Mesendoderm (in vitro differentiated cells): ENCODE measurements at regions not wholly inside any gene's neighbourhood (a gene's known extent, or its start where the extent isn't known, plus 50 kb on each side); places are given as distances from the start of the nearest gene placed in this dataset.

Experiments
- DNase-seq: peaks from one replicate; pipeline ENCODE4 v3.0.0; 2013
- H2AK5ac ChIP-seq: 2 replicates; pipeline ENCODE4 v1.6.1; 2013; ENCODE audit warnings: low read length, inconsistent platforms
- H2BK120ac ChIP-seq: 2 replicates; pipeline ENCODE4 v1.6.1; 2013; ENCODE audit warnings: low read depth, mild to moderate bottlenecking, low read length, moderate library complexity, mixed read lengths
- H2BK15ac ChIP-seq: replicated peaks from 2 replicates; pipeline ENCODE4 v1.6.1; 2013; ENCODE audit warnings: low read depth, mild to moderate bottlenecking, moderate library complexity
- H2BK5ac ChIP-seq: 2 replicates; pipeline ENCODE4 v1.6.1; 2013; ENCODE audit warnings: low read length, inconsistent platforms
- H3K18ac ChIP-seq: 2 replicates; pipeline ENCODE4 v1.6.1; 2013; ENCODE audit warnings: mild to moderate bottlenecking, low read length, mixed read lengths
- H3K23ac ChIP-seq: one replicate; pipeline ENCODE4 v1.6.1; 2013; ENCODE audit warnings: low read length
- H3K27ac ChIP-seq: 2 replicates; pipeline ENCODE4 v1.5.1; 2013; ENCODE audit warnings: low read depth, mild to moderate bottlenecking, inconsistent platforms, low read length, moderate library complexity
- H3K27me3 ChIP-seq: 2 replicates; pipeline ENCODE4 v1.6.1; 2013; ENCODE audit warnings: low read length, control low read depth, mild to moderate bottlenecking, inconsistent platforms; ENCODE audit not compliant: insufficient read depth, poor library complexity
- H3K36me3 ChIP-seq: 2 replicates; pipeline ENCODE4 v1.6.1; 2013; ENCODE audit warnings: low read length, inconsistent platforms; ENCODE audit not compliant: control insufficient read depth, insufficient read depth
- H3K4ac ChIP-seq: one replicate; pipeline ENCODE4 v1.6.1; 2013; ENCODE audit warnings: low read depth, mild to moderate bottlenecking, low read length, moderate library complexity
- H3K4me1 ChIP-seq: 2 replicates; pipeline ENCODE4 v1.6.1; 2013; ENCODE audit warnings: low read depth, low read length, inconsistent platforms; ENCODE audit not compliant: control insufficient read depth
- H3K4me2 ChIP-seq: 2 replicates; pipeline ENCODE4 v1.6.1; 2013; ENCODE audit warnings: low read length
- H3K4me3 ChIP-seq: 2 replicates; pipeline ENCODE4 v1.5.1; 2013; ENCODE audit warnings: mild to moderate bottlenecking, low read length
- H3K56ac ChIP-seq: one replicate; pipeline ENCODE4 v1.6.1; 2013; ENCODE audit warnings: low read length
- H3K79me1 ChIP-seq: 2 replicates; pipeline ENCODE4 v1.6.1; 2013; ENCODE audit warnings: low read length, inconsistent platforms
- H3K79me2 ChIP-seq: 2 replicates; pipeline ENCODE4 v1.6.1; 2013; ENCODE audit warnings: mild to moderate bottlenecking, low read length; ENCODE audit not compliant: control insufficient read depth, insufficient read depth
- H3K9ac ChIP-seq: 2 replicates; pipeline ENCODE4 v1.6.1; 2013; ENCODE audit warnings: low read length, inconsistent platforms
- H4K5ac ChIP-seq: one replicate; pipeline ENCODE4 v1.6.1; 2013; ENCODE audit warnings: low read length
- H4K8ac ChIP-seq: one replicate; pipeline ENCODE4 v1.6.1; 2013; ENCODE audit warnings: low read depth, mild to moderate bottlenecking, control low read depth, low read length, moderate library complexity
- WGBS: extraction: QIAGEN DNeasy Blood & Tissue Kit; methylation state at CpG from one replicate; pipeline ENCODE4 v1.1.7; 2013; ENCODE audit warnings: low lambda C conversion rate, missing lambda C conversion rate; ENCODE audit not compliant: insufficient coverage; ENCODE audit errors: extremely low coverage; 5-methylcytosine and 5-hydroxymethylcytosine counted together

DNA sequence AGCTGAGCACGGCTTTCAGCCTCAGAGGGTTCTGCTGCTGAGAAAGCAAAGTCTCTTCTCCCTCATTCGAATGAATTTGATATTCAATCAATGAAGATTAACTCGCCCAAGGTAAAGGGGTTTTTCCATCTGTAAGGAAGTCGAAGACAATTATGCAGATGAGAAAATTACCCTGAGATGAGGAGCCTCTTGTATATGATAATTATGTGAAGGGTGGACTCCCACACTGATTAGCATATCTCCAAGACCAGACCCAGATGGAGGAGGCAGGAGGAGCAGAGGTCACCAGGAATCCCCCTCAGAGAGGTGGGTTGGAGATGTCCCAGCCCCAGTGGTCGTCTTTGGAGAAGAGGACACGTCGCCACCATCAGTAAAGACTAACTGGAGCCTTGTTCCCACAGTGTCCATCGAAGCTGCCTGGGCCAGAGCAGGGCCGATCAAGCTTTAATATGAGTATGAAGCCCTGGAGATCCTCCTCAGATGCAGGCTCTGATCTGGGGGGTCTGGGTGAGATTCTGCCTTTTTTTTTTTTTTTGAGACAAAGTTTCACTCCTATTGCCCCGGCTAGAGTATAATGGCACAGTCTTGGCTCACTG lies 61.5 kb upstream of the LHX1 start:
- no CpG with 5 or more reads among the region's 10 CpGs for WGBS
- Histone ChIP-seq H3K4me3 (no peak overlapping the region), H2BK120ac (no peak overlapping the region), H4K5ac (no peak overlapping the region), H2BK5ac (no peak overlapping the region), H3K18ac (no peak overlapping the region), H3K27me3 (no peaks in the 10 kb centered on the region), H3K4ac (no peak overlapping the region), H3K79me1 (no peaks in the 10 kb centered on the region), H3K4me1 (peaks cover 3% of the 10 kb centered on the region), H3K9ac (no peak overlapping the region), H3K36me3 (no peaks in the 10 kb centered on the region), H3K4me2 (no peak overlapping the region), H3K56ac (peak overlapping the region; percentile 54), H3K23ac (no peak overlapping the region), H3K79me2 (no peaks in the 10 kb centered on the region), H4K8ac (no peak overlapping the region), H2AK5ac (no peak overlapping the region), H3K27ac (no peak overlapping the region), H2BK15ac (no peak overlapping the region)
- no peak for DNase-seq

DNA sequence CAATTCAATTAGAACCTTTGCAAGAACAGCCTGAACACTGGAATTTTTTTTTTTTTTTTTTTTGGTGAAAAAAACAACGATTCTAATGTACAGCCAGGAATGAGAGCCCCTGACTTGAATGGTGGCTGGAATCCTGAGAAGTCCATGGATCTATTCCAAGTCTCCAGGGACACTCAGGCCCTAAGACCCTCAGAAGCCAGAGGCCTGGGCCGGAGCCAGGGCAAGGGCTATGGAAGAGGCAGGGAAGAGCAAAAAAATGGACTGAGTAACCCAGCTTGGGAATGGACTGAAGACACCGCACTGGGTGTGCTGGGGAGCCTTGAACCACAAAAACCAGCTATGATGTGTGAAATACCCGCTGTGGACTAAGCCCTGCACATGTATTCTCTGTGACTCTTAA lies 60.3 kb upstream of the LHX1 start:
- H3K4me3 ChIP-seq = no peak overlapping the region
- H3K36me3 ChIP-seq = no peaks in the 10 kb centered on the region
- H3K79me2 ChIP-seq = no peaks in the 10 kb centered on the region
- no peak overlapping the region for H3K27ac ChIP-seq
- peaks cover 3% of the 10 kb centered on the region for H3K4me1 ChIP-seq
- H2BK15ac ChIP-seq = no peak overlapping the region
- no peak overlapping the region for H4K8ac ChIP-seq
- no peaks in the 10 kb centered on the region for H3K27me3 ChIP-seq
- no peak overlapping the region for H2BK5ac ChIP-seq
- WGBS = no CpG with 5 or more reads among the region's 4 CpGs
- no peak overlapping the region for H3K4me2 ChIP-seq
- H4K5ac ChIP-seq = no peak overlapping the region
- H3K4ac ChIP-seq = no peak overlapping the region
- H3K23ac ChIP-seq = no peak overlapping the region
- no peaks in the 10 kb centered on the region for H3K79me1 ChIP-seq
- no peak overlapping the region for H2BK120ac ChIP-seq
- no peak overlapping the region for H3K56ac ChIP-seq
- H3K9ac ChIP-seq = no peak overlapping the region
- no peak for DNase-seq
- no peak overlapping the region for H3K18ac ChIP-seq
- H2AK5ac ChIP-seq = no peak overlapping the region

GRCh38 chr17:36877771-36878170 lies 59.5 kb upstream of the LHX1 start:
- H4K8ac ChIP-seq = no peak overlapping the region
- H3K79me1 ChIP-seq = no peaks in the 10 kb centered on the region
- H3K36me3 ChIP-seq = no peaks in the 10 kb centered on the region
- no peak overlapping the region for H3K9ac ChIP-seq
- WGBS = no CpG with 5 or more reads among the region's 4 CpGs
- peaks cover 3% of the 10 kb centered on the region for H3K4me1 ChIP-seq
- H3K56ac ChIP-seq = no peak overlapping the region
- no peak overlapping the region for H2BK5ac ChIP-seq
- H3K4me3 ChIP-seq = no peak overlapping the region
- no peak overlapping the region for H4K5ac ChIP-seq
- no peak overlapping the region for H2BK120ac ChIP-seq
- H3K79me2 ChIP-seq = no peaks in the 10 kb centered on the region
- no peak for DNase-seq
- no peak overlapping the region for H3K4me2 ChIP-seq
- H2BK15ac ChIP-seq = no peak overlapping the region
- no peak overlapping the region for H3K23ac ChIP-seq
- no peak overlapping the region for H3K27ac ChIP-seq
- H2AK5ac ChIP-seq = peak overlapping the region; percentile 39
- H3K18ac ChIP-seq = no peak overlapping the region
- no peaks in the 10 kb centered on the region for H3K27me3 ChIP-seq
- no peak overlapping the region for H3K4ac ChIP-seq

- Histone ChIP-seq H3K56ac (no peak overlapping the region), H4K8ac (no peak overlapping the region), H2BK120ac (no peak overlapping the region), H3K4ac (no peak overlapping the region), H3K9ac (no peak overlapping the region), H2AK5ac (peak overlapping the region; percentile 39), H3K18ac (no peak overlapping the region), H4K5ac (no peak overlapping the region), H3K4me1 (peaks cover 3% of the 10 kb centered on the region), H3K36me3 (no peaks in the 10 kb centered on the region), H3K27ac (no peak overlapping the region), H3K79me1 (no peaks in the 10 kb centered on the region), H3K4me3 (no peak overlapping the region), H2BK15ac (no peak overlapping the region), H3K27me3 (no peaks in the 10 kb centered on the region), H2BK5ac (no peak overlapping the region), H3K23ac (no peak overlapping the region), H3K79me2 (no peaks in the 10 kb centered on the region), H3K4me2 (no peak overlapping the region)
- WGBS = no CpG with 5 or more reads among the region's 4 CpGs
- no peak for DNase-seq
Measured at GRCh38 chr17:36878216-36878615, 59.1 kb upstream of the LHX1 start.

DNA sequence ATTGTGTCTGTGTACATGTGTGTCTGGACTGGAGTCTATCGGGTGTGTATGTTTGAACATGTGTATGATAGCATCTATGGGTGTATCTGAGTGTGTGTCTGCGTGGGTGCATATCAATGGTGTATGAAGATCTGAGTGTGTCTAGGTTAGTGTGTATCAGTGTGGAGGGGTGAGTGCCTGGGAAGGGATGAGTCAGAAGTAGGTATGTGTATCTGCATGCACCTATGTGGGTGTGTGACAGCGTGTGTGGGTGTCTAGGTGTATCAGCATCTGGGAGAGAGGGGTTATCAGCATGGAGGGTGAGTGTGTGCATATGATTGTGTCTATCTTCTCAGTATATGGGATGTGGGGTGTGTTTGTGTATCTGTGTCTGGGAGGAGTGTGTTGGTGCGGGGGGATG lies 58.2 kb upstream of the LHX1 start:
- Histone ChIP-seq H3K18ac (no peak overlapping the region), H3K23ac (no peak overlapping the region), H3K4me3 (no peak overlapping the region), H3K4me2 (no peak overlapping the region), H3K27ac (no peak overlapping the region), H2BK120ac (no peak overlapping the region), H3K79me2 (no peaks in the 10 kb centered on the region), H4K5ac (no peak overlapping the region), H2BK15ac (no peak overlapping the region), H2BK5ac (peak overlapping the region; percentile 43), H3K4me1 (peaks cover 3% of the 10 kb centered on the region), H3K36me3 (no peaks in the 10 kb centered on the region), H2AK5ac (peak overlapping the region; percentile 91), H3K4ac (no peak overlapping the region), H3K56ac (peak overlapping the region; percentile 76), H4K8ac (no peak overlapping the region), H3K79me1 (no peaks in the 10 kb centered on the region), H3K27me3 (no peaks in the 10 kb centered on the region), H3K9ac (no peak overlapping the region)
- no CpG with 5 or more reads among the region's 4 CpGs for WGBS
- DNase-seq = no peak

DNA sequence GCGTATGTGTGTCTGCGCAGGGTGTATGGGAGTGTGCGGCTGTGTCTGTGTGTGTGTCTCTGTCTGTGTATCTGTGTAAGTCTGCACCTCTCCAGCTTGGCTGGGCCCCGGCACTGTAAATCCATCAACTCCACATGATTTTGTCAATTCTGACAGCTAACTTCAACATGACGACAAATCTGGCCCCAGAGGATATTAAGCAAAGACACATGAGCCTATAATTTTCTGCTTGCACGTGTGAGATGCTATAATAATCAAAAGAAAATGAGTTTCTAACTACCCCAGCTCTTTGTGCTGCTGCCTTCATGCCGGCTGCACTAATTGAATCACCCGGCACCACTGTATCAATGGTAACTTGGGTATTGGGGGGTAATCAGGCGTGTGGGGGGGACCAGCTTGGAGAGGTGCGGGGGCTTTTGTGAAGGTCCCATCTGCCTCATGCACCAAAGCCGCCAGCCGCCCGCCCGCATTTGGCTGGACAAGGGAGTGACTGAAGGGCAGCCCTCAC lies 57.6 kb upstream of the LHX1 start:
- Histone ChIP-seq H3K4me2 (no peak overlapping the region), H3K27me3 (no peaks in the 10 kb centered on the region), H2AK5ac (peak overlapping the region; percentile 91), H2BK5ac (peak overlapping the region; percentile 43), H3K4ac (no peak overlapping the region), H3K9ac (peak overlapping the region; percentile 14), H4K8ac (no peak overlapping the region), H3K23ac (no peak overlapping the region), H2BK120ac (no peak overlapping the region), H3K4me1 (peaks cover 5% of the 10 kb centered on the region), H3K36me3 (no peaks in the 10 kb centered on the region), H3K4me3 (no peak overlapping the region), H3K79me2 (no peaks in the 10 kb centered on the region), H2BK15ac (no peak overlapping the region), H3K56ac (peak overlapping the region; percentile 76), H4K5ac (no peak overlapping the region), H3K79me1 (no peaks in the 10 kb centered on the region), H3K18ac (peak overlapping the region; percentile 39), H3K27ac (peak overlapping the region; percentile 51)
- WGBS = no CpG with 5 or more reads among the region's 14 CpGs
- no peak for DNase-seq
